Stimulated activated effector memory CD8-positive, alpha-beta T cell treated with anti-CD3 and anti-CD28 coated beads, Interleukin-12 subunit alpha, Interleukin-12 subunit beta, amount 100 ng/mL, for 72 hours (primary cell): ENCODE measurements at regions not wholly inside any gene's neighbourhood (a gene's known extent, or its start where the extent isn't known, plus 50 kb on each side); places are given as distances from the start of the nearest gene placed in this dataset.

Experiments used
- ATAC-seq: fragments of 150-1000 bp; cut with Tn5 transposase; 2 replicates; pipeline ENCODE4 v1.10.0; 2021
- DNase-seq, 2 donors: peaks; one replicate each; pipeline ENCODE4 v3.0.0; 2021 to 2022; ENCODE audit warnings: low spot score in 2 of 2
- H3K27ac Mint-ChIP-seq: one replicate; pipeline ENCODE4 v1.8.0; 2022; ENCODE audit warnings: mild to moderate bottlenecking, mixed read lengths
- H3K36me3 Mint-ChIP-seq: one replicate; pipeline ENCODE4 v1.8.0; 2022; ENCODE audit warnings: mild to moderate bottlenecking, mixed read lengths
- H3K4me1 Mint-ChIP-seq: one replicate; pipeline ENCODE4 v1.8.0; 2022; ENCODE audit warnings: mixed read lengths
- H3K4me3 Mint-ChIP-seq: one replicate; pipeline ENCODE4 v1.8.0; 2022; ENCODE audit warnings: mild to moderate bottlenecking, mixed read lengths
- H3K9me3 Mint-ChIP-seq: one replicate; pipeline ENCODE4 v1.8.0; 2022; ENCODE audit warnings: mixed read lengths

DNA sequence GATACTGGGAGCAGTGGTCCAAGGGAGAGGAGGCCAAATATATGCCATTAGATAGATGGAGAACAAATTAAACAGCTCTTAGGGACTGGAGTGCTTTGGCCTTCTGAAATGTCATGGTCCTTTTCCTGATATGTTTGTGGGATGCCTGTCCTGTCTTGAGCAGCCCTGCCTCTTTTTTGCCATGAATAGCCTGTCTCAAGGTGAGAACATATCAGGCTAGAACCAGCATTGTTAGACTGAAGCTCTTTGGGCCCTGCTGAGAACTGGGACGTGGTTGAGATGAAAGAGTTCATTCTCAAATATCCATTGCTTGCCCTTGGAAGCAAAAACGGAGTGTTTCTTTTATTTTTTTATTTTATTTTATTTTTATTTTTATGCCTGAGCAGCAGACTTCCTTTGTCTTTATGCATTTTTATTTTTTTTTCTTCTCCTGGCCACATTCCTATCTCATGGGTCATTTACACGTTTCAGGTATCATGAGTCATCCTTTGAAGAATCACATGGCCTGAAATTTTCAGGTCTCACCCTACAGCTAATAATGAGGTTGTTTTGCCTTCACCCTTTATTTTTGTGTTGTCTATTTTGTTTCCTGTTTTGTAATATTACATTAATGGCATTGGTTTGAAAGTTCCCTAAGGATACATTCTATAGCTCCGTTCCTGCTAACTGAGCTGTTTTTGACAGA lies 371.4 kb downstream of the PSAT1 start:
- Mint-ChIP-seq H3K27ac (no peak overlapping the region), H3K4me1 (no peaks in the 10 kb centered on the region), H3K36me3 (no peaks in the 10 kb centered on the region), H3K9me3 (no peaks in the 10 kb centered on the region), H3K4me3 (no peak overlapping the region)
- ATAC-seq (no peak), DNase-seq (no peak)

- no peak overlapping the region for H3K4me3 Mint-ChIP-seq
- no peaks in the 10 kb centered on the region for H3K36me3 Mint-ChIP-seq
- ATAC-seq, result no peak
- no peak for DNase-seq
- no peaks in the 10 kb centered on the region for H3K4me1 Mint-ChIP-seq
- H3K9me3 Mint-ChIP-seq, result no peaks in the 10 kb centered on the region
- no peak overlapping the region for H3K27ac Mint-ChIP-seq
Observed at GRCh38 chr9:78669591-78669990, 372.7 kb downstream of the PSAT1 start.

GRCh38 chr9:78671785-78672184 lies 374.9 kb downstream of the PSAT1 start:
- no peaks in the 10 kb centered on the region for H3K4me1 Mint-ChIP-seq
- ATAC-seq (no peak), DNase-seq (no peak)
- H3K36me3 Mint-ChIP-seq, result no peaks in the 10 kb centered on the region
- no peak overlapping the region for H3K4me3 Mint-ChIP-seq
- no peak overlapping the region for H3K27ac Mint-ChIP-seq
- no peaks in the 10 kb centered on the region for H3K9me3 Mint-ChIP-seq

DNA sequence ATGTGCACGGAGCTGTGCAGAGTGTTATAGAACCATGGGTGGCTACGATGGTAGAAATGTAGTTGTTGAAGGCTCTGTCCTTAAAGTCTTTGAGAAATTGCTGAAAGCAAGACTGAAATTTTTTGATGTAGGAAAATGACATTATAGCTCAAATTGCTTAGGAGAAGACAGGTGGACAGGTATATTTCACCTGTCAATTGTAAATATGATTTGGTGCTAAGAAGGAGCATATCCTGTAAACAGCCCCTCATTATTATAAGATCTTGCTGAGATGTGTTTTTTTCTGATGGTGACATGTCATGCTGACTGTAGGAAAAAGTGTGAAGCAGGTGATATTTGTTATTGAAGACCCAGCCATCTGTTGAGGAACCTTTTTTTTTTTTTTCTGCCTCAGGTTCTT lies 377.9 kb downstream of the PSAT1 start:
- Mint-ChIP-seq H3K27ac (no peak overlapping the region), H3K9me3 (no peaks in the 10 kb centered on the region), H3K4me1 (no peaks in the 10 kb centered on the region), H3K4me3 (no peak overlapping the region), H3K36me3 (no peaks in the 10 kb centered on the region)
- ATAC-seq (no peak), DNase-seq (no peak)

DNA sequence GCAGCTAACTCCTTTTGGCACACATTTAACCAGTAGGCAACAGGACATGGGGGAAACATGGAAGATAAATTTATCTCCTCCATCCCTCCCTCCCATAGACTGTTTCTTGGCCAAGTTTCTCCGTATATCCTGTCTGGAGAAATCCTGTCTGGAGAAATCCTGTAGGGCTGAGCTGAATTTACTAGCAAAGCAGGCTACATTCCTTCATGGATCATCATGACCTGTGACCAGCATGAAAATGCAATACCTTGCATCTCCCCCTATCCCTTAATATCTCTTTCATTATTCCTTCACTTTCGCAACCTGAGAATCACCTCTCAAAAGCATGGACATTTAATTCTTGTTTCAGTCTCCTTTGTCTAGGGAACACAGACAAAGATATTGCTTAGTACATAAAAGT lies 379.1 kb downstream of the PSAT1 start:
- ATAC-seq, result no peak
- no peaks in the 10 kb centered on the region for H3K36me3 Mint-ChIP-seq

GRCh38 chr9:78676623-78677022 lies 379.7 kb downstream of the PSAT1 start:
- no peaks in the 10 kb centered on the region for H3K9me3 Mint-ChIP-seq
- H3K4me1 Mint-ChIP-seq, result no peaks in the 10 kb centered on the region
- no peaks in the 10 kb centered on the region for H3K36me3 Mint-ChIP-seq
- H3K4me3 Mint-ChIP-seq, result no peak overlapping the region
- ATAC-seq (no peak), DNase-seq (no peak)
- no peak overlapping the region for H3K27ac Mint-ChIP-seq

More for the DNA sequence above, 379.1 kb downstream of the PSAT1 start:
- H3K4me1 Mint-ChIP-seq, result no peaks in the 10 kb centered on the region
- DNase-seq, result no peak
- no peak overlapping the region for H3K27ac Mint-ChIP-seq
- no peak overlapping the region for H3K4me3 Mint-ChIP-seq
- H3K9me3 Mint-ChIP-seq, result no peaks in the 10 kb centered on the region

- Mint-ChIP-seq H3K4me3 (no peak overlapping the region), H3K36me3 (no peaks in the 10 kb centered on the region), H3K9me3 (no peaks in the 10 kb centered on the region), H3K4me1 (no peaks in the 10 kb centered on the region), H3K27ac (no peak overlapping the region)
- no peak for DNase-seq
- ATAC-seq, result no peak
Observed at GRCh38 chr9:78677326-78677725, 380.4 kb downstream of the PSAT1 start.

DNA sequence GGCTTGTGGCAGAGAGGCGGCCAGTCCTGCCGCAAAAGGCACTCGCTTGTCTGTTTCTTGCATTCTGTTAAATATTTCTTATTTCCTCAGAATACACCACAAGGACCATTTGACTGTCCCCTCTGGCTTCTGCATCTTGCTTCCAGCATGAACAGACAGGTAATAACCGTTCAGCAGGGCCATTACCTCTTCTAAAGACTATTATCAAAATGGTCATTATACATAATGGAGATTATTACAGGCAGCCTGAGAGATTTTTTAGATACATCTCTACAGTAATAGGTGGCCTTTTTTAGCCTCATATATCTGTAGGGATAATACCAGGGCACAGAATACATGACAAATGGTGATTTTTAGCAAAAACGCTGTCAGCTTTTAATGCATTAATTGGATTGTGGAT lies 382.0 kb downstream of the PSAT1 start:
- ATAC-seq, result no peak
- no peaks in the 10 kb centered on the region for H3K36me3 Mint-ChIP-seq
- no peak overlapping the region for H3K27ac Mint-ChIP-seq
- no peaks in the 10 kb centered on the region for H3K4me1 Mint-ChIP-seq
- no peak overlapping the region for H3K4me3 Mint-ChIP-seq
- peaks cover 3% of the 10 kb centered on the region for H3K9me3 Mint-ChIP-seq
- DNase-seq, result no peak

- H3K4me1 Mint-ChIP-seq, result no peaks in the 10 kb centered on the region
- no peaks in the 10 kb centered on the region for H3K36me3 Mint-ChIP-seq
- H3K9me3 Mint-ChIP-seq, result peaks cover 3% of the 10 kb centered on the region
- no peak for ATAC-seq
- DNase-seq, result no peak
- no peak overlapping the region for H3K27ac Mint-ChIP-seq
- no peak overlapping the region for H3K4me3 Mint-ChIP-seq
Observed at GRCh38 chr9:78680196-78680595, 383.3 kb downstream of the PSAT1 start.

GRCh38 chr9:78682216-78682615 lies 385.3 kb downstream of the PSAT1 start:
- no peak for ATAC-seq
- H3K9me3 Mint-ChIP-seq, result peaks cover 3% of the 10 kb centered on the region
- DNase-seq, result no peak
- no peaks in the 10 kb centered on the region for H3K36me3 Mint-ChIP-seq
- H3K4me1 Mint-ChIP-seq, result no peaks in the 10 kb centered on the region
- H3K4me3 Mint-ChIP-seq, result no peak overlapping the region
- H3K27ac Mint-ChIP-seq, result no peak overlapping the region

DNA sequence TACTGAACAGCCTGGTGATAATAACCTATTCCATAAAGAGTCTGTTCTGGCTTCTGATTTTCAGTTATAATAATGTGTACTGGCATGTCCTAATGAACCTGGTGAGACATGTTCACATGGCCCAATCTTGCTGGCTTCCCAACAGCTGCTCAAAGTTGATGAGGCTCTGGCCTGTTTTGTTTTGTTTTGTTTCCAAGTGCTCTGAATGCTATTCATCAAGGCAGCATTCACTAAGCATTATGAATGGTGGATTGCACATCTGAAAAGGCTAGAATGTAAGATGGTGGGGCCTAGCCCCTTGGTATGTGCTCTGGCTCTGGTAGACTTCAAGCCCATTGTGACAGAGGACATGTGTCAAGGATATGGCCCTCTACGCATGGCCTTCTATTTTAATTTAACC lies 388.5 kb downstream of the PSAT1 start:
- Mint-ChIP-seq H3K4me1 (no peaks in the 10 kb centered on the region), H3K36me3 (no peaks in the 10 kb centered on the region), H3K27ac (no peak overlapping the region), H3K4me3 (no peak overlapping the region), H3K9me3 (peaks cover 3% of the 10 kb centered on the region)
- ATAC-seq (no peak), DNase-seq (no peak)

GRCh38 chr9:78688796-78689195 lies 391.9 kb downstream of the PSAT1 start:
- H3K36me3 Mint-ChIP-seq, result no peaks in the 10 kb centered on the region
- H3K4me1 Mint-ChIP-seq, result no peaks in the 10 kb centered on the region
- DNase-seq (no peak), ATAC-seq (no peak)
- peaks cover 8% of the 10 kb centered on the region for H3K9me3 Mint-ChIP-seq
- H3K4me3 Mint-ChIP-seq, result no peak overlapping the region
- H3K27ac Mint-ChIP-seq, result no peak overlapping the region

DNA sequence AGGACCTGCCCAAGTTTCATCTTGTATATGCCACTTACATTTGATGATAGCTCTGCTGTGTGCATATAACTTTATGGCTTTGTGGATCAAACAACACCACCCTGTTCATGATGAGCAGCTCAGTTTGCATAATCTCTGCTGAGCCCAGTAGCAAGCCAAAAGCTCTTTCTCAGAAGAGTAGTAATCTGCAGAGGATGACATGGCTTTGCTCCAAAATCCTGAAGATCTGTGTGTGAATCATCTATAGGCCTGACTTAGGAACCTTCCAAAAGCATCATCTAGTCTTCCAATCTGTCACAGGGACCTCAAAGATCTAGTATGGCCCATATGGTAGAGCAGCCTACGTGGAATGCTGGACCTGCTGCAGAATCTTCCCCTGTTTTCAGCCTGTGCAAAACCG lies 394.6 kb downstream of the PSAT1 start:
- no peaks in the 10 kb centered on the region for H3K36me3 Mint-ChIP-seq
- no peak for DNase-seq
- no peak for ATAC-seq
- H3K4me3 Mint-ChIP-seq, result no peak overlapping the region
- H3K27ac Mint-ChIP-seq, result no peak overlapping the region
- H3K9me3 Mint-ChIP-seq, result peaks cover 8% of the 10 kb centered on the region
- no peaks in the 10 kb centered on the region for H3K4me1 Mint-ChIP-seq

GRCh38 chr9:78692871-78693270 lies 395.9 kb downstream of the PSAT1 start:
- Mint-ChIP-seq H3K27ac (no peak overlapping the region), H3K36me3 (no peaks in the 10 kb centered on the region), H3K9me3 (peaks cover 8% of the 10 kb centered on the region), H3K4me3 (no peak overlapping the region), H3K4me1 (no peaks in the 10 kb centered on the region)
- no peak for DNase-seq
- ATAC-seq, result no peak

GRCh38 chr9:78694974-78695373 lies 398.0 kb downstream of the PSAT1 start:
- Mint-ChIP-seq H3K27ac (no peak overlapping the region), H3K9me3 (peaks cover 10% of the 10 kb centered on the region), H3K4me1 (no peaks in the 10 kb centered on the region), H3K4me3 (no peak overlapping the region), H3K36me3 (no peaks in the 10 kb centered on the region)
- no peak for DNase-seq
- ATAC-seq, result no peak

- ATAC-seq, result no peak
Observed at GRCh38 chr9:78695519-78695918, 398.6 kb downstream of the PSAT1 start.

GRCh38 chr9:78697618-78698017 lies 400.7 kb downstream of the PSAT1 start:
- DNase-seq (no peak), ATAC-seq (no peak)
- Mint-ChIP-seq H3K4me1 (no peaks in the 10 kb centered on the region), H3K9me3 (peaks cover 11% of the 10 kb centered on the region), H3K27ac (no peak overlapping the region), H3K36me3 (no peaks in the 10 kb centered on the region), H3K4me3 (no peak overlapping the region)

More at GRCh38 chr9:78695519-78695918, 398.6 kb downstream of the PSAT1 start:
- DNase-seq, result no peak
- Mint-ChIP-seq H3K27ac (no peak overlapping the region), H3K9me3 (peaks cover 10% of the 10 kb centered on the region), H3K36me3 (no peaks in the 10 kb centered on the region), H3K4me1 (no peaks in the 10 kb centered on the region), H3K4me3 (no peak overlapping the region)
